Endodermal cell (in vitro differentiated cells): ENCODE measurements at regions not wholly inside any gene's neighbourhood (a gene's known extent, or its start where the extent isn't known, plus 50 kb on each side); places are given as distances from the start of the nearest gene placed in this dataset.
A peak's percentile ranks its signal among the peaks of the same experiment; 100 is the strongest.
"Not testable (repeated sequence)": the region's sequence is repeated elsewhere in the genome, so short reads cannot be mapped to it uniquely, and the experiment has no call there.

Experiments
- DNase-seq: peaks from one replicate; pipeline ENCODE4 v3.0.0-alpha.2; 2017
- H3K27ac ChIP-seq: 2 replicates; pipeline ENCODE4 v1.5.1; 2013; ENCODE audit warnings: mild to moderate bottlenecking, low read depth, low read length, moderate library complexity
- H3K27me3 ChIP-seq: 2 replicates; pipeline ENCODE4 v1.6.1; 2013; ENCODE audit warnings: mild to moderate bottlenecking, low read length, moderate library complexity; ENCODE audit not compliant: insufficient read depth, control insufficient read depth, poor library complexity, severe bottlenecking
- H3K36me3 ChIP-seq: 2 replicates; pipeline ENCODE4 v1.7.0; 2013; ENCODE audit warnings: mild to moderate bottlenecking, low read length, moderate library complexity; ENCODE audit not compliant: control insufficient read depth, insufficient read depth
- H3K4me1 ChIP-seq: one replicate; pipeline ENCODE4 v1.7.0; 2013; ENCODE audit warnings: low read length; ENCODE audit not compliant: control insufficient read depth, insufficient read depth
- H3K4me3 ChIP-seq: 2 replicates; pipeline ENCODE4 v1.5.1; 2013; ENCODE audit warnings: mild to moderate bottlenecking, low read length, moderate library complexity
- H3K9ac ChIP-seq: 2 replicates; pipeline ENCODE4 v1.6.1; 2013; ENCODE audit warnings: mild to moderate bottlenecking, low read length, moderate library complexity; ENCODE audit not compliant: poor library complexity, severe bottlenecking; ENCODE audit errors: extremely low read depth
- H3K9me3 ChIP-seq: 2 replicates; pipeline ENCODE4 v1.6.1; 2013; ENCODE audit warnings: mild to moderate bottlenecking, low read length, moderate library complexity; ENCODE audit not compliant: control insufficient read depth
- H3K27ac Mint-ChIP-seq: 2 replicates; pipeline ENCODE4 v1.8.0; 2020; ENCODE audit warnings: mixed read lengths
- H3K27me3 Mint-ChIP-seq: 2 replicates; pipeline ENCODE4 v1.8.0; 2021; ENCODE audit warnings: mild to moderate bottlenecking, mixed read lengths; ENCODE audit not compliant: insufficient read depth
- H3K36me3 Mint-ChIP-seq: 2 replicates; pipeline ENCODE4 v1.8.0; 2020; ENCODE audit warnings: low read depth, mixed read lengths
- H3K4me1 Mint-ChIP-seq: 2 replicates; pipeline ENCODE4 v1.8.0; 2020; ENCODE audit warnings: mixed read lengths
- H3K4me3 Mint-ChIP-seq: 2 replicates; pipeline ENCODE4 v1.8.0; 2020; ENCODE audit warnings: mild to moderate bottlenecking, moderate library complexity, mixed read lengths
- H3K9me3 Mint-ChIP-seq: 2 replicates; pipeline ENCODE4 v1.8.0; 2020; ENCODE audit warnings: mild to moderate bottlenecking, mixed read lengths
- WGBS, 2 experiments: methylation state at CpG; one replicate each; pipeline versions ENCODE4 v1.1.5 to v1.1.7; 2013; ENCODE audit warnings: missing lambda C conversion rate in 2 of 2, mixed read lengths in 1 of 2; ENCODE audit not compliant: insufficient coverage in 1 of 2, insufficient read length in 1 of 2; 5-methylcytosine and 5-hydroxymethylcytosine counted together
- TF ChIP-seq, protein P1 (sequence below): fragments of 200-600 bp; sonication (generic); conservative IDR thresholded peaks from 2 replicates; pipeline ENCODE4 v1.5.0; 2021; ENCODE audit warnings: antibody characterized with exemption, mild to moderate bottlenecking

DNA sequence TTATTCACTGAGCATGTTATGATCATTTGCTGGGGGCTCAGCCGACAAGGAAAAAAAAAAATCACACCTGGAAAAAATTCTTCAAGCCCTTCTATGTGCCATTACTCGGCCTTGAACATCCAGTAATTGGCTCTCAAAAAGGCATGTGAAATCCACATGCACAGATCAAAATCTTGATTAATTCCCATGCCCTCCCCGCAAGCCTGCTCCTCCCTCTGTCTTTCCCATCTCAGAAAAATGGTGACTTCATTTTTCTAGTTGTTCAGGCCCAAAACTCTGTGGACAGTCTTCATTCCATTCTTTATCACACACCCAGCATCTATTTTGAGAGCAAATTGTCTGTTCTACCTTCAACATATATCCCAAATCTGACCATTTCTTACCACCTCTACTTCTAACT lies 91.2 kb upstream of the FRMD4A start:
- Mint-ChIP-seq H3K4me1 (peaks cover 23% of the 10 kb centered on the region), H3K4me3 (no peak overlapping the region), H3K27me3 (no peaks in the 10 kb centered on the region), H3K9me3 (peaks cover 7% of the 10 kb centered on the region), H3K36me3 (no peaks in the 10 kb centered on the region), H3K27ac (no peak overlapping the region)
- 40 to 47% methylated on average over 3 of the region's 3 CpGs for WGBS, 2 experiments
- peaks cover 3% of the 10 kb centered on the region for H3K9me3 ChIP-seq
- TF ChIP-seq, protein P1, sequence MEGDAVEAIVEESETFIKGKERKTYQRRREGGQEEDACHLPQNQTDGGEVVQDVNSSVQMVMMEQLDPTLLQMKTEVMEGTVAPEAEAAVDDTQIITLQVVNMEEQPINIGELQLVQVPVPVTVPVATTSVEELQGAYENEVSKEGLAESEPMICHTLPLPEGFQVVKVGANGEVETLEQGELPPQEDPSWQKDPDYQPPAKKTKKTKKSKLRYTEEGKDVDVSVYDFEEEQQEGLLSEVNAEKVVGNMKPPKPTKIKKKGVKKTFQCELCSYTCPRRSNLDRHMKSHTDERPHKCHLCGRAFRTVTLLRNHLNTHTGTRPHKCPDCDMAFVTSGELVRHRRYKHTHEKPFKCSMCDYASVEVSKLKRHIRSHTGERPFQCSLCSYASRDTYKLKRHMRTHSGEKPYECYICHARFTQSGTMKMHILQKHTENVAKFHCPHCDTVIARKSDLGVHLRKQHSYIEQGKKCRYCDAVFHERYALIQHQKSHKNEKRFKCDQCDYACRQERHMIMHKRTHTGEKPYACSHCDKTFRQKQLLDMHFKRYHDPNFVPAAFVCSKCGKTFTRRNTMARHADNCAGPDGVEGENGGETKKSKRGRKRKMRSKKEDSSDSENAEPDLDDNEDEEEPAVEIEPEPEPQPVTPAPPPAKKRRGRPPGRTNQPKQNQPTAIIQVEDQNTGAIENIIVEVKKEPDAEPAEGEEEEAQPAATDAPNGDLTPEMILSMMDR = no peak
- no peaks in the 10 kb centered on the region for H3K36me3 ChIP-seq
- H3K9ac ChIP-seq = no peak overlapping the region
- H3K4me1 ChIP-seq = peaks cover 2% of the 10 kb centered on the region
- H3K27me3 ChIP-seq = no peaks in the 10 kb centered on the region
- DNase-seq = no peak
- H3K4me3 ChIP-seq = no peak overlapping the region
- H3K27ac ChIP-seq = no peak overlapping the region

DNA sequence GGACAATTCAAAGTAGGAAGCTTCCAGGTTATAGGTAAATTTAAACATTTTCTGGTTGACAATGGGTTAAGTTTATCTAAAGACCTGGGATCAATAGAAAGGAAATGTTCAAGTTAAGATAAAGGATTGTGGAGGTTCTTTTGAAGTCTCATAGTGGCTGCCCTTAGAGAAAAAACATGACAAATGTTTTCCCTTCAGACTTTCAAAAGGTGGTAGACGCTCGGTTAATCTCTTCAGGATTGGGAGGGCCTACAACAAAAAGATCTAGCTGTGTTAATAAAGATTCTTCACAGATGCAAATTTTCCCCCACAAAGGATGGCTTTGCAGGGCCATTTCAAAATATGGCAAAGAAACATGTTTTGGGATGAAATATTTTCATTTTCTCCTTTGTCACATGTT lies 86.6 kb upstream of the FRMD4A start:
- Mint-ChIP-seq H3K27ac (peak overlapping the region; percentile 50), H3K4me1 (peaks cover 35% of the 10 kb centered on the region)
- H3K4me3 ChIP-seq, H3K9me3 Mint-ChIP-seq, H3K27me3 ChIP-seq, H3K9ac ChIP-seq, DNase-seq, H3K9me3 ChIP-seq, H3K27ac ChIP-seq, H3K36me3 Mint-ChIP-seq, H3K36me3 ChIP-seq, H3K4me3 Mint-ChIP-seq, H3K27me3 Mint-ChIP-seq: not testable (repeated sequence)
- 35 to 85% methylated on average over 2 of the region's 2 CpGs for WGBS, 2 experiments
- H3K4me1 ChIP-seq = peaks cover 15% of the 10 kb centered on the region

DNA sequence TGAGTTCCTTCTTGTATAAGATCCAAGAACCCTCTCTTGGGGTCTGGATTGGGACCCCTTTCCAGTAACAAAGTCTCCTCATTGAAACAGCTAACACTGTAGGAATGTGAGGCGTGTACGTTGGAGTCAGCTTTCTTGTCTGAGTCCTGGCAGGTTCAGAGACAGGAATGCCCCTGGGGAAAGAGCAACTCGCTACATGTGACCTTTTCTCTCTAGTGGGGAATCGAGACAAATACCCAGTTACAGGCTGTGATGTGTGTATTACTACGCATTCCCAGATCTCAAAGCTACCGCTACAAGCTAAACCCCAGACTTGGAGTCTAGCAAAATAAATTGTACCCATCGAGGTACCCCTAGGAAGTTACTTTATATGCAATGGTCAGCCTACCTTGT lies 85.6 kb upstream of the FRMD4A start:
- H3K4me3 Mint-ChIP-seq = no peak overlapping the region
- WGBS, 2 experiments = 82 to 91% methylated on average over 5 to 7 of the region's 7 CpGs

More for the DNA sequence above, 85.6 kb upstream of the FRMD4A start:
- peaks cover 35% of the 10 kb centered on the region for H3K4me1 Mint-ChIP-seq
- Histone ChIP-seq H3K4me1 (peaks cover 15% of the 10 kb centered on the region), H3K9me3 (no peaks in the 10 kb centered on the region), H3K4me3 (no peak overlapping the region), H3K9ac (peak overlapping the region; percentile 26), H3K36me3 (no peaks in the 10 kb centered on the region), H3K27me3 (no peaks in the 10 kb centered on the region), H3K27ac (no peak overlapping the region)
- H3K36me3 Mint-ChIP-seq = no peaks in the 10 kb centered on the region
- no peaks in the 10 kb centered on the region for H3K27me3 Mint-ChIP-seq
- no peaks in the 10 kb centered on the region for H3K9me3 Mint-ChIP-seq
- TF ChIP-seq, protein P1 = no peak
- no peak for DNase-seq
- peak overlapping the region; percentile 54 for H3K27ac Mint-ChIP-seq
